Keratinocyte (primary cell): ENCODE measurements at regions not wholly inside any gene's neighbourhood (a gene's known extent, or its start where the extent isn't known, plus 50 kb on each side); places are given as distances from the start of the nearest gene placed in this dataset.

Experiments used
- DNase-seq: peaks from one replicate; pipeline ENCODE4 v3.0.0-alpha.2; 2011; ENCODE audit warnings: low read depth, missing footprints, low spot score
- FAIRE-seq: peaks from 2 replicates; lab custom pipeline; 2011; peaks lifted over from hg19 to GRCh38; lab: Jason Lieb, UNC
- H2AFZ ChIP-seq: 2 replicates; pipeline ENCODE4 v1.6.0; 2012; ENCODE audit warnings: low read length, control low read depth, inconsistent platforms; ENCODE audit not compliant: control insufficient read depth
- H3K27ac ChIP-seq: 2 replicates; pipeline ENCODE4 v1.5.1; 2011; ENCODE audit warnings: low read length; ENCODE audit not compliant: control insufficient read depth, insufficient read depth
- H3K27me3 ChIP-seq: 3 replicates; pipeline ENCODE4 v1.6.0; 2011; ENCODE audit warnings: low read length; ENCODE audit not compliant: control insufficient read depth, insufficient read depth; ENCODE audit errors: extremely low read depth
- H3K36me3 ChIP-seq, 2 experiments: 2 replicates in 1 of 2; 3 replicates in 1 of 2; pipeline ENCODE4 v1.5.1; 2011; ENCODE audit warnings: low read length in 2 of 2, mild to moderate bottlenecking in 1 of 2; ENCODE audit not compliant: control insufficient read depth in 2 of 2, insufficient read depth in 2 of 2; ENCODE audit errors: extremely low read depth in 1 of 2
- H3K4me1 ChIP-seq: 3 replicates; pipeline ENCODE4 v1.5.1; 2011; ENCODE audit warnings: low read length; ENCODE audit not compliant: control insufficient read depth, insufficient read depth; ENCODE audit errors: extremely low read depth
- H3K4me2 ChIP-seq: 3 replicates; pipeline ENCODE4 v1.6.0; 2011; ENCODE audit warnings: low read depth, low read length; ENCODE audit not compliant: control insufficient read depth, insufficient read depth; ENCODE audit errors: extremely low read depth
- H3K4me3 ChIP-seq, 3 experiments: fragments of 200-600 bp in 1 of 3; sonication (generic) in 1 of 3; 2 replicates in 2 of 3; 3 replicates in 1 of 3; pipeline ENCODE4 v1.5.1; 2011 to 2016; ENCODE audit warnings: low read length in 3 of 3, mild to moderate bottlenecking in 3 of 3, control low read depth in 2 of 3, inconsistent platforms in 1 of 3, low read depth in 1 of 3, mixed read lengths in 1 of 3, mixed run types in 1 of 3, moderate library complexity in 1 of 3; ENCODE audit not compliant: control insufficient read depth in 2 of 3, insufficient read depth in 2 of 3; ENCODE audit errors: extremely low read depth in 1 of 3
- H3K79me2 ChIP-seq: 2 replicates; pipeline ENCODE4 v1.6.0; 2012; ENCODE audit warnings: low read length; ENCODE audit not compliant: control insufficient read depth, insufficient read depth
- H3K9ac ChIP-seq: 3 replicates; pipeline ENCODE4 v1.6.0; 2011; ENCODE audit warnings: low read length; ENCODE audit not compliant: control insufficient read depth, insufficient read depth; ENCODE audit errors: extremely low read depth
- H3K9me1 ChIP-seq: 3 replicates; pipeline ENCODE4 v1.6.0; 2011; ENCODE audit warnings: low read length; ENCODE audit not compliant: control insufficient read depth, insufficient read depth; ENCODE audit errors: extremely low read depth
- H3K9me3 ChIP-seq: 2 replicates; pipeline ENCODE4 v1.5.1; 2012; ENCODE audit warnings: low read depth, low read length; ENCODE audit not compliant: control insufficient read depth
- H4K20me1 ChIP-seq: 3 replicates; pipeline ENCODE4 v1.6.0; 2011; ENCODE audit warnings: low read length; ENCODE audit not compliant: control insufficient read depth, insufficient read depth; ENCODE audit errors: extremely low read depth
- EZH2 ChIP-seq: IDR thresholded peaks from one replicate; pipeline ENCODE4 v1.6.1; 2012; ENCODE audit warnings: inconsistent platforms, mild to moderate bottlenecking, low read length, moderate library complexity
- dilution Hi-C: fragments of 300-500 bp; cut with MboI; formaldehyde crosslinking; loops from one replicate; pipeline ENCODE4 v1.7.0; 2020; ENCODE audit warnings: low sequenced_read_pairs; ENCODE audit not compliant: extremely low pct_ligation_motif_present
- TF ChIP-seq, protein P1 (sequence below), 3 experiments: IDR thresholded peaks in 1 of 3; conservative IDR thresholded peaks in 1 of 3; optimal IDR thresholded peaks in 1 of 3; 2 replicates in 2 of 3; 3 replicates in 1 of 3; pipeline versions ENCODE3 to v1.5.1; 2011; ENCODE audit warnings: low read length in 3 of 3, mild to moderate bottlenecking in 3 of 3, moderate library complexity in 2 of 3, control low read depth in 1 of 3, inconsistent platforms in 1 of 3; ENCODE audit not compliant: insufficient read depth in 2 of 3; ENCODE audit errors: extremely low read depth in 1 of 3

DNA sequence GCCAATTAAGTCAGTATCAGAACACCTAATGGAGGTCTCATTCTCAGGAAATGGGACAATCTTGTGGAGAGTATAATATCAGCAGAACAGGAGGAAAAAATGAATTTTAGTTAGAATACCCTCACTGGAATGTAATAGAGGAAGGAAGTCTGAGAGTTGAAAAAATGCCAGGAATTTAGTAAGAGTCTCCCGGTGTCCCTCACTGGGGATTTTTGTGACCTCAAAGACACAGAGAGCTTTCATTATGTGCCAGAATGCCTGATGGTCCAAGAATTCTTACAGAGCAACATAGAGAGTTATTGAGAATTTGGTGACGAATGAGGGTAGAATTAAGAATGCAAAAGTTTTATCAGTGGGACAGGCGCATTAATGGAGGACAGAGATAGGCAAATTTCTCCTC, 443.5 kb upstream of the B3GALT2 start:
- Histone ChIP-seq H3K4me3 (no peak overlapping the region), H3K9ac (no peak overlapping the region), H3K79me2 (no peaks in the 10 kb centered on the region), H2AFZ (no peak overlapping the region), H3K27ac (no peak overlapping the region), H3K4me2 (no peak overlapping the region), H3K9me1 (no peaks in the 10 kb centered on the region), H4K20me1 (no peaks in the 10 kb centered on the region), H3K9me3 (no peaks in the 10 kb centered on the region), H3K4me1 (no peaks in the 10 kb centered on the region), H3K36me3 (no peaks in the 10 kb centered on the region), H3K27me3 (no peaks in the 10 kb centered on the region)
- DNase-seq (no peak), FAIRE-seq (no peak)
- TF ChIP-seq EZH2: no peak
- dilution Hi-C loops: no loop called here

DNA sequence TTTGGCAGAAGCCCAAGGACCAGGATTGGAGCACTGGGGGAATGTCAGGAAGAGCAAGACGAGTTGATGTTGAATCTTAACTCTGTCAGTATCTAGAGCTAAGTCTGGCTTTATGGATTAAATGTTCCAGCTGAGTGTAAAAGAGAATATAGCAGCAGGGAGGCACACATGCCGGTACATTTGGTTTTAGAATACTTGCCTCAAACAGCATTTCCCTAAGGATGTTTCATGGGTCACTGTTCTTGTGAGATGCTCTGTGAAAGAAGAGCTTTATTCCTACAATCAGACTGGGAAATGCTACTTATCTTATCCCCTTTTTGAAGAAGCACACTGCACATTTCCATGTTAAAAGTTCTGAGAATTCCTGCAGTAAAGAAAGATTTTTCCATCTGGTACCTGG, 440.3 kb upstream of the B3GALT2 start:
- Histone ChIP-seq H3K9me1 (no peaks in the 10 kb centered on the region), H3K9ac (no peak overlapping the region), H3K4me1 (no peaks in the 10 kb centered on the region), H3K79me2 (no peaks in the 10 kb centered on the region), H3K4me3 (no peak overlapping the region), H3K4me2 (no peak overlapping the region), H3K36me3 (no peaks in the 10 kb centered on the region), H4K20me1 (no peaks in the 10 kb centered on the region), H3K9me3 (no peaks in the 10 kb centered on the region), H3K27ac (no peak overlapping the region), H2AFZ (no peak overlapping the region), H3K27me3 (no peaks in the 10 kb centered on the region)
- dilution Hi-C loops: no loop called here
- DNase-seq (no peak), FAIRE-seq (no peak)
- TF ChIP-seq, protein P1, sequence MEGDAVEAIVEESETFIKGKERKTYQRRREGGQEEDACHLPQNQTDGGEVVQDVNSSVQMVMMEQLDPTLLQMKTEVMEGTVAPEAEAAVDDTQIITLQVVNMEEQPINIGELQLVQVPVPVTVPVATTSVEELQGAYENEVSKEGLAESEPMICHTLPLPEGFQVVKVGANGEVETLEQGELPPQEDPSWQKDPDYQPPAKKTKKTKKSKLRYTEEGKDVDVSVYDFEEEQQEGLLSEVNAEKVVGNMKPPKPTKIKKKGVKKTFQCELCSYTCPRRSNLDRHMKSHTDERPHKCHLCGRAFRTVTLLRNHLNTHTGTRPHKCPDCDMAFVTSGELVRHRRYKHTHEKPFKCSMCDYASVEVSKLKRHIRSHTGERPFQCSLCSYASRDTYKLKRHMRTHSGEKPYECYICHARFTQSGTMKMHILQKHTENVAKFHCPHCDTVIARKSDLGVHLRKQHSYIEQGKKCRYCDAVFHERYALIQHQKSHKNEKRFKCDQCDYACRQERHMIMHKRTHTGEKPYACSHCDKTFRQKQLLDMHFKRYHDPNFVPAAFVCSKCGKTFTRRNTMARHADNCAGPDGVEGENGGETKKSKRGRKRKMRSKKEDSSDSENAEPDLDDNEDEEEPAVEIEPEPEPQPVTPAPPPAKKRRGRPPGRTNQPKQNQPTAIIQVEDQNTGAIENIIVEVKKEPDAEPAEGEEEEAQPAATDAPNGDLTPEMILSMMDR (optimal IDR thresholded peaks at IDR 0.05 in 1 of 3, IDR thresholded peaks at IDR 0.05 in 1 of 3, conservative IDR thresholded peaks at IDR 0.05 in 1 of 3; ENCODE audit: extremely low read depth in 1 of 3, insufficient read depth in 2 of 3, low read length in 3 of 3): no peak
- TF ChIP-seq EZH2: no peak

DNA sequence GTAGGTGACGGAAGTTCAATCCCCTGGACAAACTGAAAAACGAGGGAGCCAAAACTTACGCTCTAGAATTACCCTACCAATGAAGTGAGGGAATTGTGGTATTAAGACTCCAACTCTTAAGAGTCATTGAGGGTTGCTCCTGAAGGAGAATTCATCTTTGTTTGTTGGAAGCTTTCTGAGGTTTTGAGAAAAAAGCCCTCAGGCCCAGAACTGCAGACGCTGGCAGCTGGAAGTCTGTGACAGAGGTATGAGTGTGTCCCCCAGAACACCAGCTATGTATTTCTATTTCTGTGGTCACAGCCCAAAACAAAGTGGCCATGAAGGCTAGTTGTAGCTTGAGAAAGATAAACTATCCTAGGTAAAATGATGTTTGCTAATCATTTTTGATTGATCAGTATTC, 438.8 kb upstream of the B3GALT2 start:
- no peaks in the 10 kb centered on the region for H3K9me1 ChIP-seq
- H3K79me2 ChIP-seq: no peaks in the 10 kb centered on the region
- H3K27me3 ChIP-seq: no peaks in the 10 kb centered on the region
- H3K4me1 ChIP-seq: no peaks in the 10 kb centered on the region
- no peak for FAIRE-seq
- no peak overlapping the region for H2AFZ ChIP-seq
- H4K20me1 ChIP-seq: no peaks in the 10 kb centered on the region
- no peak for DNase-seq
- no peaks in the 10 kb centered on the region for H3K9me3 ChIP-seq
- H3K36me3 ChIP-seq: no peaks in the 10 kb centered on the region
- dilution Hi-C loops: no loop called here
- H3K9ac ChIP-seq: no peak overlapping the region
- no peak overlapping the region for H3K4me3 ChIP-seq
- TF ChIP-seq EZH2: no peak
- TF ChIP-seq, protein P1 (optimal IDR thresholded peaks at IDR 0.05 in 1 of 3, IDR thresholded peaks at IDR 0.05 in 1 of 3, conservative IDR thresholded peaks at IDR 0.05 in 1 of 3; ENCODE audit: extremely low read depth in 1 of 3, insufficient read depth in 2 of 3, low read length in 3 of 3): no peak
- no peak overlapping the region for H3K4me2 ChIP-seq
- no peak overlapping the region for H3K27ac ChIP-seq
